ENCODE measurements at regions not wholly inside any gene's neighbourhood (a gene's known extent, or its start where the extent isn't known, plus 50 kb on each side); places are given as distances from the start of the nearest gene placed in this dataset.

DNA sequence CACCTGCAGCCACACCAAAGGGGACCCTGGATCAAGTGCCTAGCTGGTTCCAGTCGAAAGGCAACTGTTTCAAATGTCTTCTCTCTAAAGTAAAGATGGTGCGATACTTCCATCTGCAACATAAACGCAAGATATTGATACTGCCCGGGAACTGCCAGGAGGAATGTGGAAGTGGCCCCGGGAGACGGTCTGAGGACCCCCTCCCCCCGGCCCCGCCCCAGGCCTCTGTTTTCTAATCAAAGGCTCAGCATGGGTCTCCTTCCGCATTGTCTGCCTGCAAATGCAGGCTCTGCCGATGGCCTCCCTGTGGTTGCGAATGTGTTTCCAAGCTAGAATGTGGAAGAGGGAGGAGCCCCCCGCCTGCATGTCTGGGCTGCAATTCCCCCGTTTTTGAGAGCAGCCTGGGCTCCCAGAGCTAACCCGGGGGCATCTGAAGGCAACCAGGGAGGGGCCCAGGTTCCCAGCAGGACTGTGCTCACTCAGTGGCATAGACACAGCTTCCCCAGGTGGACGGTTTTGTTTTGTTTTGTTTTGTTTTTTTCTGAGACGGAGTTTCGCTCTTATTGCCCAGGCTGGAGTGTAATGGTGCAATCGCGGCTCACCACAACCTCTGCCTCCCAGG is 223.9 kb upstream of the PPP2R2D start:
- DNase-seq = no peak

GRCh38 chr10:131677671-131678070 is 223.1 kb upstream of the PPP2R2D start:
- no peak for DNase-seq

- no peak for DNase-seq
These were observed 222.6 kb upstream of the PPP2R2D start for GRCh38 chr10:131678171-131678570.

DNA sequence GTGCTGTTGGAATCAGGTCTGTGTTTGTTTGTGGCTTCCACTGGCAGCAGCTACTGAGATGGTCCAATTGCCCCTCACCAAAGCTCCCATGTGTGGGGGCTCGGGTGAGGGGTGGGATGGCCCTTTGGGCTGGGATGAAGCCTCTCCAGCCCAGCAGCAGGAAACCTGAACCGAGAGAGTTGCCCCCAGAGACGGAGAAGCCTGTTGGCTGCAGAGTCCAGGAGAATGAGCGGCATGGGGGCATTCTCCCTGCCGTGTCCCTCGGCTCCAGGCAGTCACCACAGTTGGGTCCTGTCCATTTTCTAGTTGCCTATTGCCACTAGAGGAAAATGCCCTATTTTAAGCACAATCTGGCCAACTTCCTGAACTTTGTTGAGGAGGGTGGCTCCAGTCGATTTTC is 222.2 kb upstream of the PPP2R2D start:
- DNase-seq = no peak

DNA sequence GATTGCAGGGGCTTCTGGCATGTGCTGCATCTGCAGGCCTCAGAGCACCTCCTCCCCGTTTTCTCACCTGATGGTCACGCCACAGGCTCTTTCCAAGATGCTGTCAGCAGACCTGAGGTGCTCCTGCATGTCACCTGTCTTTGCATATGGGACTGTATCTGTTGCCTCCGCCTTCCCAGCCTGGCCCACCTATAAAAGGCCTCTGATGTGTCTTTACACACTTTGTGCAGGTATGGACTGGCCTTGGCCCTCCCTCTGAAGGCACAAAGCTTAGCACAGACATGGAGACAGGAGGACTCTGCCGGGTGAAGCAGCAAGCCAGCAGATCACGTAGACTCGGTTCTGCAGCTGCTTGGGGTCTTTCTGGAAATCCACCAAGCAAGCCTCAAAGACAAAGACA is 220.9 kb upstream of the PPP2R2D start:
- DNase-seq = no peak

DNA sequence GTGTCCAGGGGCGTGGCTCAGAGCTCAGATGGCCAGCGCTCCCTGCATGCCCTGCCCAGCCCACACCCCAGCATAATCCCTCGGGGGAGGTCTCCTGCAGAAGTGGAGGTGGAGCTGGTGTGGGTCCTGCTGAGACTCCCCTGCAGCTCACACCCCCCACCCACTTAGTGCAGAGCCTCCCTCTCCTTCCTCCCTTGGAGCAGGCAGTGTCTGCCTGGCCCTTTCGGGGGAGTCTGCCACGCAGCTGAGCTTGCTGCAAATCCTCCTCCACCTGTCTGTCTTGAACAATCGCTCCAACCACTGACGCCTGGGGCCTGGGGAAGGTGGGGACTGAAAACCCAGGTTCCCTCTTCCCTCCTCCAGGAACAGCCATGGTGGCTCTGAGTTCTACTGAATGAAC is 219.7 kb upstream of the PPP2R2D start:
- no peak for DNase-seq

DNA sequence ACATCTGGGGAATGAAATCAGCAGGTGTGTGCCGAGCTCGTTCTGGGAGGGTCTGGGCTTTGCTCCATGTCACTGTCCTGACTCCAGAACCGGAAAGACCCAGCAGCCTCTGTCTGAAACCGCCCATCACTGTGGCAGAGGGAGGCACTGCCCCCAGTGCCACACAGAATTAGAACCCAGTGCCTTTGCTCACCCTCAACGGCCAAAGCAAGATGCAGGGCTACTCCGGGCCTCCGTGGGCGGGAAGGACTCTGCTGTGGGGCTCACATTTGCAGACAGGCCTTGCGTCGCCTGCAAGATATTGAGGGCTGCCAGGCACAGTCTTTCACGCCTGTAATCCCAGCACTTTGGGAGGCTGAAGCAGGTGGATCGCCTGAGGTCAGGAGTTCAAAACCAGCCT is 219.2 kb upstream of the PPP2R2D start:
- DNase-seq = no peak

DNA sequence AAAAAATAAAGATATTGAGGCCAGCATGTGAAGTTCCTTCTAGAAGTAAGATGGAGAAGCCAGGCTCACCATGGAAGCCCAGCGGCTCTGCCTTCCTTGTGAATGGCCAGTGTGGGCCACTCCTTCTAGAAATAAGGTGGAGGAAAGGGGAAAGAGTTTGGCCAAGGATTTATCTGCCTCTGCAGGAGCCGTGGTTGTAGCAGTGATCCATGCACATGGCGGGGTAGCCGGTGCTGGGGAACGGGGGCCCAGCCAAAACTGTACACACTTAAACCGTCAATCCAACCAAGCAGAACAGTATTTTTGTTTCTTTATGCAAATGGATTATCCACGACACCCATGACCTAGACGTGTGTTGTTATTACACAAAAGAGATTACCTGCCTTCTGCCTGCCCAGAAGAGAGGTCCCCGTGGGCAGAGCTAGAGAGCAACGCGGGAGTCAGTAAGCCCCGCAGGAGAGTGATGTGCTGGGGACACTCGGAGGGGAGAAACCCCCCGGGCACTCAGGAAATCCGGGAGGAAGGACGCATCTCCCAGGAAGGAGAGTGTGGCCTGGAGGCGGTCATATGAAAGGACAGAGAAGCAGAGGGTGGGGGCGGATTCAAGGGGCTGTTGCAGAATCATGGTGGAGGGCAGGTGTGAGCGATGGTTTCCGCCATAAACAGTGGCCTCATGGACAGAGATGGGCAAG is 218.4 kb upstream of the PPP2R2D start:
- DNase-seq = no peak

GRCh38 chr10:131683281-131683861 is 217.4 kb upstream of the PPP2R2D start:
- no peak for DNase-seq

GRCh38 chr10:131683941-131684340 is 216.9 kb upstream of the PPP2R2D start:
- no peak for DNase-seq

GRCh38 chr10:131685007-131685406 is 215.8 kb upstream of the PPP2R2D start:
- DNase-seq = no peak

GRCh38 chr10:131685576-131685975 is 215.2 kb upstream of the PPP2R2D start:
- DNase-seq = no peak

DNA sequence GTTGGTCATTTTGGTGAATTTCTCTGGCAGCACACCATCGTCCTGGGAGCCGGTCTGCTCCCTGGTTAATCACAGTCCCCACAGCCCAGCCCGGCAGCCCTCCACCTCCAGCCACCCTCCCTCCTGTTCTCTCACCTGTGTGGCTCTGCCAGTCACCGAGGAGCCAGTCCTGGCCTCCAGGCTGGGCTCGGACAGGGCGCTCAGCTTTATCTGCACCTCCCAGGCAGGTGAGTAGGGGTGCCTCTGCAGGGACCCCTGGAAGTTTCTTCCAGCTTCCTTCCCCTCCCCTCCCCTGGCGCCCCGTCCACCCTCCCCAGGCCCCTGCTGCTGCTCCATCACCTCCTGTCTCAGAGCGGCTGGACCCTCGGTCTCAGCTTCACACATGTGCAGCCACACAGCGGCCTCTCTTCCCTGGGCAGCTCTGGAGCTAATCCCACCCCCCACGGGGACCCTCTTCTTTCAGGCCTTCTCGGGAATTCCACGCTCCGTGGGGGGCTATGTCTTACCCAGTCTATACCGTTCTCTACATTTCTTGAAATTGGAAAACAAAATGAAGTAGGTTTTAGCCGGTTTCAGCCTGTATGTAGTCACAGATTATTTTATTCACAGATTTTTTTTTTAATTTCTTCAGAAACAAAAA is 213.9 kb upstream of the PPP2R2D start:
- DNase-seq = no peak

DNA sequence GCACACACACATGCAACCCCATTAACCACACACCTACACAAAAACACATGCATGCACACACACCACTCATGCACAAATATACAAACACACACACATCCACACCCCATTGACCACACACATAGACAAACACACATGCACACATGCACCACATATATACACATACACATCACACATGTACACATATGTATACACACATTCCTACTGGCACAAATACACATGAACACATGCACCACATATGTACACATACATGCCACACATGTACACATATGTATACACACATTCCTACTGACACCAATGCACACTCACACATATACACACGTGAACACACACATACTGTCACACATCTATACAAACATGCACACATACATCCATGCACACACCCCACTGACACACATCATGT is 212.5 kb upstream of the PPP2R2D start:
- DNase-seq = no peak

DNA sequence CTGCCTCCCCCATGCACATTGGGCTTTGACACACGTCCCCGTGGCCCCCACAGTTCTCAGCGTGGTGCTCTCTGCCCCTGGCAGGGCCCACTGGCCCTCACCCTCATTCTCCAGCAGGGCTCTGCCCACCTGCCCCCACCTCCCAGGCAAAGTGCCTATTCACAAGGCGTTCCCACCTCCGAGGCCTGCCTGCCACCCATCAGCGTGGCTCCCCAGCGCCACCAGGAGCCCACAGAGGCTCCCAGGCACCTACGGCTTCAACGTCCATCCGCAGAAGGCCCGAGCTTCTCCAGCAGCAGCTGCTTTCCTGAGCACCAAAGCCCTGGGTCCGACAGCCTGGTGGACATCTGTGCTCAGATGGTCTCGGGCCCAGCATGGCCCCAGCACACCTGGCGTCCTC is 211.8 kb upstream of the PPP2R2D start:
- no peak for DNase-seq

DNA sequence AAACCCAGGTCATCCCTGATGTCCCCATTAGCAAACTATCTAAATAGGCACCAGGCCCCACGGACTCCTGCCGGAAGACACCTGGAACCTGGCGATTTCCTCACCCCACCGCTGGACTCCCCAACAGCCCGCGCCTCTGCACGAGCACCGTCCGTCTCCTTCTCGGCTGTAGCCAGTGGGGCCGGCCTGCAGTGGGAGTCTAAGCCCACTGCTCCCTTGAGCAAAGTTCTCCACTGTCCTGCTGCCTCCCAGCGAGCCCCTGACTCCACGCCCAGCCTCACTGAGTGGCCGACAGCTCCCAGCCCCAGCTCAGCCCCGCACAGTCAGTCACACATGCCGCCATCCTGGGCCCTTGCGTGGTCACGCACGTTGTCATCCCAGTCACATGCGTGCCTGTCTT is 211.3 kb upstream of the PPP2R2D start:
- no peak for DNase-seq

DNA sequence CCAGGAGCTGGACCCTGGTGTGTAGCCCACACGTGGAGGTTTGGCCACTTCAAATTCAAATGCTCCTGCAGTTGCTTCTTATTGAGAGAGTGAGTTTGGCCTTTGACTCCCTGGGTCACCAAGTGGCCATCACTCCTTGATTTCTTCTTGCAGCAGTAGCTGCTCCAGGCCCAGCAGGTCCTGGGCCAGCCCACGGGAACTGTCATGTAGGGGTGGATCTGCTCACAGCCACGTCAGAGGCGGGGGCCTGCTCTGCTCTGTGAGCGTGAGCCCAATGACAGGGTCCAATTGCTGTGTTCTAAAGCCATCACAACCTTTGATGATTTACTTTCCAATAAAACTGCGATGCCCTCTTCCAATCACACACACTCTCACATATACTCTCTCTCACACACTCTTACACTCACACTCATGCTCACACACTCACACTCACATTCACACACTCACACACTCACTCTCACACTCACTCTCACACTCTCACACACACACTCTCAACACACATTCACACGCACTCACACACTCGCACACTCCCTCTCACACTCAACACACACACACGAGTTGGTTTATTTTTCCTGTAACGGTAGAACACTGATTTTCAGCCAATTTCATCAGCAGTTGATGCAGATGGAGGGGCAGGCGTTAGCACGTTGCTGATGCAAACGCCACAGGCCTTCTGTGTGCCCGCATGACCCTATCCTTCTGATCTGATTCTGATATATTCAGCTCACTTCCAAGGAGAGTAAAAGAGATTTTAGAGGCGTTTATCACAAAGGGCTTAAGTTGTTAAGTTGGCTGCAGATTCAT is 210.7 kb upstream of the PPP2R2D start:
- no peak for DNase-seq

- no peak for DNase-seq
These were observed 210.0 kb upstream of the PPP2R2D start for GRCh38 chr10:131690805-131691239.

DNA sequence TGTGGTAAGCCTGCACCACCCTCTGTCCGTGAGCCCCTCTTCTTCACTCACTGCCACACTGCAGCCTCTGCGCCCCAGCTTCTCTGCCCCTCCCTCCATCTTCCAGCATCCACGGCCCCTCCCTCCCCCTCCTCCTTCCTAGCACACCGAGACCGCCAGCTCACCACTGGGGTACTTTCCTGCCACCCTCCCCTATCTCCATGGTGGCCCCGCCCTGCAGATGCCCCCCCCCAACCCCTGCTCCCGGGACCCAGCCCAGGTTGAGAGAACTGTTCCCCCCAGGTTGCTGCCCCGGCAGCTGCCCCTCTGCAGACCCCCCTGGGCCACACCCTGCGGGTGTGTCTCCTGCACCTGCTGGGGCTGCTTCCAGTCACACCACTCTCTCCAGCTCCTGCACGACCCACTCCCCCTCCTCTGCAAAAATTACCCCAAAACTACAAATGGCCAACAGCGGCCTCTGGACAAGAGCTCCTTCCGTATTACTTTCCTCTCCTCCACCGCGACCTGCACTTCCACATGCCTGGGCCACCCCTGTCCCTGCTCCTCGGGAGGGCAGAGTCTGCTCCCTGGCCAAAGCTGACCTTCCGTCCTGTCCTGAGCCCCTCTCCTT is 209.2 kb upstream of the PPP2R2D start:
- DNase-seq = no peak

- DNase-seq = no peak
These were observed 208.6 kb upstream of the PPP2R2D start for GRCh38 chr10:131692176-131692575.

- no peak for DNase-seq
These were observed 208.0 kb upstream of the PPP2R2D start for GRCh38 chr10:131692686-131693334.

- no peak for DNase-seq
These were observed 207.0 kb upstream of the PPP2R2D start for GRCh38 chr10:131693766-131694165.
